Ramos (cell line): ENCODE measurements at regions not wholly inside any gene's neighbourhood (a gene's known extent, or its start where the extent isn't known, plus 50 kb on each side); places are given as distances from the start of the nearest gene placed in this dataset.
"Not testable (repeated sequence)": the region's sequence is repeated elsewhere in the genome, so short reads cannot be mapped to it uniquely, and the experiment has no call there.

ENCODE experiments used
- in situ Hi-C: fragments of 300-500 bp; cut with MboI; formaldehyde crosslinking; loops from one replicate; pipeline ENCODE4 v1.14.3; 2022; ENCODE audit warnings: low sequenced_read_pairs; ENCODE audit not compliant: unreplicated experiment

GRCh38 chr6:105686793-105687192, 283.9 kb upstream of the PREP start:
- in situ Hi-C loops = not testable (repeated sequence)

GRCh38 chr6:105681061-105681460, 278.2 kb upstream of the PREP start:
- in situ Hi-C loops = no loop called here

- in situ Hi-C loops = no loop called here
Observed at GRCh38 chr6:105680131-105680530, 277.2 kb upstream of the PREP start.

GRCh38 chr6:105678516-105678915, 275.6 kb upstream of the PREP start:
- in situ Hi-C loops = no loop called here

GRCh38 chr6:105677671-105678475, 275.0 kb upstream of the PREP start:
- in situ Hi-C loops = no loop called here

- in situ Hi-C loops = no loop called here
Observed at GRCh38 chr6:105676857-105677256, 274.0 kb upstream of the PREP start.

- in situ Hi-C loops = no loop called here
Observed at GRCh38 chr6:105675715-105676397, 273.0 kb upstream of the PREP start.

- in situ Hi-C loops = not testable (repeated sequence)
Observed at GRCh38 chr6:105672856-105673538, 270.1 kb upstream of the PREP start.

- in situ Hi-C loops = no loop called here
Observed at GRCh38 chr6:105669232-105669631, 266.4 kb upstream of the PREP start.

- in situ Hi-C loops = no loop called here
Observed at GRCh38 chr6:105667056-105667455, 264.2 kb upstream of the PREP start.

GRCh38 chr6:105664931-105665330, 262.0 kb upstream of the PREP start:
- in situ Hi-C loops = no loop called here

- in situ Hi-C loops = no loop called here
Observed at GRCh38 chr6:105651969-105652368, 249.1 kb upstream of the PREP start.

GRCh38 chr6:105650347-105650746, 247.5 kb upstream of the PREP start:
- in situ Hi-C loops = no loop called here

- in situ Hi-C loops = no loop called here
Observed at GRCh38 chr6:105649192-105649591, 246.3 kb upstream of the PREP start.

- in situ Hi-C loops = no loop called here
Observed at GRCh38 chr6:105648276-105648675, 245.4 kb upstream of the PREP start.

GRCh38 chr6:105646391-105646867, 243.5 kb upstream of the PREP start:
- in situ Hi-C loops = no loop called here

GRCh38 chr6:105645958-105646357, 243.1 kb upstream of the PREP start:
- in situ Hi-C loops = no loop called here

- in situ Hi-C loops = no loop called here
Observed at GRCh38 chr6:105645156-105645555, 242.3 kb upstream of the PREP start.

- in situ Hi-C loops = no loop called here
Observed at GRCh38 chr6:105644691-105645090, 241.8 kb upstream of the PREP start.

GRCh38 chr6:105644073-105644489, 241.2 kb upstream of the PREP start:
- in situ Hi-C loops = no loop called here

- in situ Hi-C loops = no loop called here
Observed at GRCh38 chr6:105642708-105643107, 239.8 kb upstream of the PREP start.
